T-helper 22 cell (primary cell): ENCODE measurements at regions not wholly inside any gene's neighbourhood (a gene's known extent, or its start where the extent isn't known, plus 50 kb on each side); places are given as distances from the start of the nearest gene placed in this dataset.

Source experiments
- DNase-seq: peaks from one replicate; pipeline ENCODE4 v3.0.0-alpha.2; 2020; ENCODE audit warnings: low read depth

DNA sequence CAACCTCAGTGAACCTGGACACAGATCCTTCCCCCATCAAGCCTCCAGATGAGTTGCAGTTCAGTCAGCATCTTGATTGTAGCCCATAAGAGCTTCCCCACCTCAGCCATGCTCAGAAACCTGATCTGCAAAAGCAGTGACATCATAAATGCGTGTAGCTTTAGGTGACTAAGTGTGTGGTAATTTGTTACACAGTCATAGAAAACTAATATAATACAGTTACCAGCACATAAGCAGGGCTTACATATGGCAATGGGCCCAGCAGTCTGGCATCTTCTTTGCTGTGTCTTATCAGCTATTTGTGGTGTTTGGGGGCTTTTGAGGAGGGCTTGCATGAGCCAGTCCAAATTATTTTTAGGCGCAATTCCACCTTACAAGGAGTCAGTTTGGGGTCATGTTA, 807.0 kb downstream of the SLC4A3 start:
- DNase-seq = no peak

DNA sequence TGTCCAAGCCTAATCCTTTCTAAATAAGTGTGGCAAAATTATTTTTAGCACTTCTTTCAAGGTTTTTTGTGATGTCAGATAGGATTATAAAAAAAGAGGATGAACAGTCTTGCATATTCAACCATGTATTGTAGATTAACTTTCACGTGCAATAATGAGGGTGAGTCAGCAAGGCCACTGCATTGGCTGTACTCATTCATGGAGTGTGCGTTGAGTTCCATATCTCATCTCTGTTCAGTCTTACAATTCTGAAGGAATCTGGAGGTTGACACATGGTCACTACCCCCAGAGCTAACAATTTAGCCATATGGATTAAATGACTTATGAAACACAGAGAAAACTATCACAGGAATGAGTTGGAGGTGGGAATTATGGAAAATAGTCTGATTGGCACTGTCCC, 810.5 kb downstream of the SLC4A3 start:
- DNase-seq = no peak

DNA sequence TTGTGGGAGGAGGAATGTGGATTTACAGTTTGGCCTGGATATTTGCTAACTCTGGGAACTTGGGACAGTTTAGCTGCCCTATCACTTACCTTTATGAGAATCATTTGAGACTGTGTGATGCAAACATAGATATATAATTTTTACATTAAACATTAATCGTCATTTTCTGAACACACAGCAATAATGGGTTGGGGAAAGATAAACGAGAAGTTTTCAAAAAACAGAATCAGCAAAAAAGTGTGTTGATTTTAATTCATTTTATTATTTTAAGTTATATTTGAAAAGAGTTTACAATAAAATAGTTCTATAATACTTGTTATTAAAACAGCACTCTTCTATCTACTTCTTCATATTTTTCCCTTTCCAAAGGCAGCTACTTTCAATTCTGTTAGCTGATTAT, 813.3 kb downstream of the SLC4A3 start:
- no peak for DNase-seq

DNA sequence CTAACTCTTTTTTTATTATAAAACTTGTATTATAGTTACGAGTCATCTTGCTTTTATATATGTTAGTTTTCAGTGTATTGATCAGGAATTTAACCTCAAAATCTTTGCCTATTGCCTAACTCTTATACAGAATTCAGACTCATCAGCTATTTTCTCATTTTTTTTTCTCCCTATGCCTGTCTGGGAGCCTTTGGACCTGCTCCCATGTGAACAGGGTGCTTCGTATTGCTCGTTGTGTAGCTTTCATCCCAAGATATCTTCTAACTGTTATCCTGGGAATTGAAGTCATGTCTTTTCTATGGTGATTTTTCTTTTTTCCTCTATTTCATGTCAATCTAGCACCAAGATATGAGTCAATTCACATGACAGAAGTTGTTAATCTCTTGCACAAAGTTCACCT, 814.0 kb downstream of the SLC4A3 start:
- no peak for DNase-seq

DNA sequence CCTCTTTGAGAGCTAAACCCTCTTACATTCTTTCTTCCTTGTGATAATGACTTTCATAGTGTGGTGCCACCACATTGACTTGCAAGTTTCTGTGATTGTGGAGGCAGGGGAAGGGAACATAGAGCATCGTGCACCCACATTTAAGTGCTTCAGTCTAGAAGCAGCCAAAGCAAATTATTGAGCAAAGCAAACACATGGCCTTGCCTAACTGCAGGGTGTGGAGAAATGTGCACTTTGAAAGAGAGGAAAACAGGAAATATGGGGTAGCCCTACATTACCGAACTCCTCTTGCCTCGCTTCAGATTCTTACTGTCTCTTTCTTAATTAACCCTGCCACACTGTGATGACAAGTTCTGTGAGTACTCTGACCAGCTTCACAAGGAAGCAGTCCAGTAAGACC, 814.6 kb downstream of the SLC4A3 start:
- DNase-seq = no peak

DNA sequence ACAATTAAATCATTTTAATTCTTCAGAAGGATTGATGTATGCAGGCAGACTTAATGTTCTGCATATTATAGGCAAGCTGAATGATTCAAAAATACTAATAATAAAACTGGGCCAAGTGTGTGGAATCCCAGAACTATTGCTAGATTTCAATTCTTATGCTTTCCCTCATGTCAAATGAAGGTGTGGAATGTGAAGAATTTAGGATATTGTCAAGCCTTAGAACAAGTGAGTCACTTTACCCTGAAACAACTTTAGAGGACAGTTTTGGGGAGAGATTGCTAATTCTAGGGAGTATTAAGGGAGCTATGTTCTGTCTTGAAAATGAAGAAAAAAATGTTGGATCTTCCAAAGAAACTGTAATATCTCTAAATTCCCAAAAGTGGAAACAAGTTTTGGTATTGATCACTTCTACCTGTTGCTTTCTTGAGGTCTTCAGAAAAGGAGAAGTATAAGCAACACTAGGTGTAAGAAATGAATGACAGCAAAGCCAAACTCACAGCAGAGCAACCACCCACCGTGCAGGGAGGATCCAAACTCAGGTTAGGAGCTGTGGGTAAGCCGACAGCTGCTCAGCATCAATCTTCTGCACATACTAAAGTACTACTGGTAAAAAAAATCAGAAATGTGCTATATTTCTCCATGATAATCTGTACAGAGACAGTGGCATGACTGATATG, 818.1 kb downstream of the SLC4A3 start:
- DNase-seq = no peak

DNA sequence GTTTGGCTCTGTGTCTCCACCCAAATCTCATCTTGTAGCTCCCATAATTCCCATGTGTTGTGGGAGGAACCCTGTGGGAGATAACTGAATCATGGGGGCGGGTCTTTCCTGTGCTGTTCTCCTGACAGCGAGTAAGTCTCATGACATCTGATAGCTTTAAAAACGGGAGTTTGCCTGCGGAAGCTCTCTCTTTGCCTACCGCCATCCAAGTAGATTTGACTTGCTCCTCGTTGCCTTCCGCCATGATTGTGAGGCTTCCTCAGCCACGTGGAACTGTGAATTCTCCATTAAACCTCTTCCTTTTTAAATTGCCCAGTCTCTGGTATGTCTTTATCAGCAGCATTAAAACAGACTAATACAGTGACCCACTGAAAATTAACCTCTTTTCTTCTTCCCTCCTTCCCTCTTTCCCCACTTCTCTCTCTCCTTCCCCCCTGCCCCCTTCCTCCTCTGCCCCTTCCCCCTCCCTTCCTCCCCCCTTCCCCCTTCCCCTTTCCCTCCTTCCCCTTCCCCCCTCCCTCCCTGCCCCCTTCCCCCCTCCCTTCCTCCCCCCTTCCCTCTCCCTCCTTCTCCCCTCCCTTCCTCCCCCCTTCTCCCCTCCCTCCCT, 818.8 kb downstream of the SLC4A3 start:
- no peak for DNase-seq

DNA sequence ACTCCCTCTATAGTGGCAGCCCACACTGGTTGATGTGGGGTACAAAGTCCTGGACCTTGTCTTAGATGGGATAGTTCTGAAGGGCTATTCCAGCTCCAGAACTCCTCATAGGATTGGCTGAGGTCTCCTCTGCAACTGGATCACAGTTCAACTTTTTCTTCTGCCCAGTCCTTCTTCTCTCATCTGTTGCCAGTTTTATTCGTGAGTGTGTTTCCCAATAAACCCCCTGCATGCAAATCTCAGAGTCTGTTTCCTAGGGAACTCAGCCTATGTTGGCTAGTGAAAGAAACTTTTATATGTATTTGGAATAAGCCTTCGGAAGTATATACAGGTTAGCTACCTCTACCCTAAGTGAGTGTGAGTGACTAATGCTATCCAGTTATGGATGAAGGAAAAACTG, 823.4 kb downstream of the SLC4A3 start:
- DNase-seq = no peak

DNA sequence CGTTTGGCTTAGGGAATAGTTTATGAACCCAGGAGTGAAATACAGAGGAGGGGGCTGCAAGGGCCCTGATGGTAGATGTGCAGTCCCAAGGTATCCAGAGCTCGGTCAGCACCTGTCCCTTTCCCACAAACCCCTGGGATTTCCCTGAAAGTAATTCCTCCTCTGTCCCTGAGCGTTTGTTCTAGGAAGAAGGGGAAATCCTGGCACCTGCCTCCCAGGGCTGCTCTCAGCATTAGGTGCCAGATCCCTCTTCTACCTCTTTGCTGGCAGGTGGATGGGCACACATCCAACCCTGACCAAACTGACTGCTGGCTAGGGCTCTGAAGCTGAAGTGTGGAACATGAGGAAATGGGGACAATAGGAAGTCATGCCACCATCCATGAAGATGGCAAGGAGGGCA, 824.0 kb downstream of the SLC4A3 start:
- DNase-seq = no peak

DNA sequence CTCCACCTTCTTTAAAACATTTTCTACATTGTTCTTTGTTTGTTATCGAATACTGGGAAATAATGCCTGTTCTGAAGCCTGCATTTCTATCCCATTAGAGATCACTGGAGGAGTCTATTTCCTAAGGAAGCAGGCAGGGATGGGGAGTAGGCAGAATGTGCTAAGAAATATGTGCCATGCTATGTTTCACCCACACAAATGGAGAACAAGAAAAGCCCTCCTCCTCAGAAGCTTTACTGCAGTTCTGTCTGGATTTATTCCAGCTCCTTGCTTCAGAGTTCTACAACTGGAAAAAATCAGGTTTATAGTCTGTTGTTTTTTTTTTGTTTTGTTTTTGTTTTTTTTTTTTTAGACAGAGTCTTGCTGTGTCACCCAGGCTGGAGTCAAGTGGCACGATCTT, 825.1 kb downstream of the SLC4A3 start:
- no peak for DNase-seq

DNA sequence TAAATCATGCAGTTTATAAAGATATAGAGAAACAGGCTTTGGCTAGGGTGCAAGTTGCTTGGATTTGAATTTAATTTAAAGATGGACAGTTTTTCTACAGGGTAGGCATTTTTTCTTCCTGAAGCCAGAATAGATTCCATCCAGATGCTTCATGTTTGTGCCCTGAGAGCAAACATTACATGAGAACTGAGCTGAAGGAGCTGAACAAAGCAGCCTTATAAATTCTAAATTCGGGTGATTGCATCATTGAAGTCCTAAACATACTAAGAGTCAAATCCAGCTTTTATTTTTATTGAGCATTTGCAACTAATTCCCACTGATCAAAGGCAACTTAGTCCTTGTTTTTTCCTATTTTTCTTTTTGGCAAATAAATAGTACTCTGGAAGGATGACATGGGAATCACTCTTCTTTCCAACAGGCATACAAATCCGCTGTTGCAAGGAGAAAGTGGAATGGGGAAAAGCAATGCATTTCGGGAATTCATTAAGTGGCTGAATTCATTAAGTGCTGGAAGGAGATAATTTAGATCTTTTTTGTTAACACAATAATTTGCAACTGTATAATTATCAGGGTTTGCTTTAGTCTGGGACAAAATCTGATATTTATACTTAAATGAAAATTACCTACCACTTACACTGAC, 828.0 kb downstream of the SLC4A3 start:
- DNase-seq = no peak

DNA sequence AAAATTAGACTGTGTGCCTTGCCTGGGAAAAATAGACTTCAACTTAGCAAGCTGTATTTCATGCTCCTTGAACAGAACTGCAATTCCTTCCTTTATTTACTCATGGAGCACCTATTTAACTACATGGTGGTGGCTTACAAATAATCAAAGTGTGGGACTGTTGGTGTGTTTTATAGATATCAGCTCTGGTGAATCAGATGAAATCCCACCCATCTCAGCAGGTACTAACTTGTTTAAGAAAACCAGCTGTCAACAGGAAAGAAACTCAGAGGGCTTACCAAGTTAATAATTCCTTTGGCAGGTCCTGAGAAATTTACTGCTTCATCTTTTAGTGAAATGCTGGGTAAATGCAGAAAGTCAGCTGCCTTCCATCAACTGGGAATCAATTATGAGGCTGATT, 830.6 kb downstream of the SLC4A3 start:
- no peak for DNase-seq

DNA sequence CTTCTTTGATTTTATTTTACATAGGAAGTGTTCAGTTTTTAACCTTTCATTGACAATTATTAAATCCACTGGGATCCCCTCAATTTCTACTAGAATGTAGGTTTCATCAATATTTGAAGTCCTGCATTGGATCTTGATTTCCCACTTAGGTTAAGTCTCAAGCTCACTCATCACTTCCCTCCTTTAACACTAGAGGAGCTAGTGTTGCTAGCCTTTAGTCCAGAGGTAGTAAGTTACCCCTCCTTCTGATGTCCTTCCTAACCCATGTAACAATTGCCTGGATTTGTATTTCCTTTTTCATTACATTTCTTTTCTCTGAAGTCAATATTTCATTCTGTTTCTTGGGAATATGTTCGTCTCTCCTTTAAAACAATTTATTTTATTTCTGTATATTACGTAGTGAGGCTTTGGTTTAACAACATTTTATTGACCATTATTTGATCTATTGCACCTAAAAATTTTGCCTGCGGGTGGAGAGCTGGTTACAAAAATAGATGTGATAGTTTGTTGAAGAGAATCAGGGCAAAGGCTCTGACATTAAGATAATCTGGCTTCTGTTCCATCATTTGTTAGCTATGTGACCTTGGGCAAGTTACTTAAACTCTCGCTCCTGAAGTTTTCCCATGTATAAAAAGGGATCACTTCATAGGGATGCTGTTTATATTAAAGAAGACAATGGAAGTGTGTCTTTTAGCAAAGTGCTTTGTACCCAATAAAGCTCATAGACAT, 833.0 kb downstream of the SLC4A3 start:
- DNase-seq = no peak

DNA sequence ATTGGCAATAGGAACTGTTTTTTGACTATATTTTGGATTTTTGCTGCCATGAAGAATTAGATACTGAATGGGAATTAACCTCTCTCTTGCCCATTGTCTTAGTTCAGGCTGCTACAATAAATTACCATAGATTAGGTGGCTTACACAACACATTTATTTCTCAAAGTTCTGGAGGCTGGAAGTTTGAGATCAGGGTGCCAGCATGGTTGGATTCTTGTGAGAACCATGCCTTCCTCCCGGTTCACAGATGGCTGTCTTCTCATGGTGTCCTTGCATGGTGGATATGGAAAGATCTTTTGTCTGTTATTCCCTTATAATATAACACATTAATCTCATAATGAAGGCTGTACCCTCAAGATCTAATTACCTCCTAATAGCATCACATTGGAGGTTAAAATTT, 836.4 kb downstream of the SLC4A3 start:
- no peak for DNase-seq

DNA sequence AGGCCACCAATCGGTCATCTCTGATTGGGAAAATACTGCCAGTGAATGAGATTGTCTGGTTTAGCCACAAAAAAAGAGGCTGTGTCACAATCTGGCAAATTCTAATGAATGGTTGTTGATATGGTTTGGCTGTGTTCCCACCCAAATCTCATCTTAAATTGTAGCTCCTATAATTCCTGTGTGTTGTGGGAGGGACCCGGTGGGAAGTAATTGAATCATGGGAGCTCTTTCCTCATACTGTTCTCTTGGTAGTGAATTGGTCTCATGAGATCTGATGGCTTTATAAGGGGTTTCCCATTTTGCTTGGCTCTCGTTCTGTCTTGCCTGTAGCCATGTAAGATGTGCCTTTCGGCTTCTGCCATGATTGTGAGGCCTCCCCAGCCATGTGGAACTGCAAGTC, 838.3 kb downstream of the SLC4A3 start:
- no peak for DNase-seq

DNA sequence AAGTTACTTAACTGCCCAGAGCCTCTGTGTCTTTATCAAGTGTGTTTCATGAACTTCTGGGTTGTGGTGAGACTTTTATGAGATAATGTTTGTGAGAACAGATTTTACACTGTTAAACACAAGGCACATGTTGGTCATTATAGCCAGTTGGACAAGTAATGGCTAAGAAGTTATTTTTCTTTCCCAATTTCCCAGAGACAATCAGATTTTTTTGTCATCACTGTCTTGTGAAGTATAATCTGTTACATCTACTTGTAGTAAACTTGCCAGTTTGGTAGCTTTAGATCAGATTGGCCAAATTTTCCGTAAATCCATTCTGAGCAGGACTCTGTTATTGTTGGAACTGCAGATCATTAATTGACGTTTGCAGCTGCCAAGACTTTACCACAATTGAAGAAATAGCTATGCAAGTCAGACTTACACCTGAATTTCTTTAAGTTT, 838.8 kb downstream of the SLC4A3 start:
- no peak for DNase-seq

DNA sequence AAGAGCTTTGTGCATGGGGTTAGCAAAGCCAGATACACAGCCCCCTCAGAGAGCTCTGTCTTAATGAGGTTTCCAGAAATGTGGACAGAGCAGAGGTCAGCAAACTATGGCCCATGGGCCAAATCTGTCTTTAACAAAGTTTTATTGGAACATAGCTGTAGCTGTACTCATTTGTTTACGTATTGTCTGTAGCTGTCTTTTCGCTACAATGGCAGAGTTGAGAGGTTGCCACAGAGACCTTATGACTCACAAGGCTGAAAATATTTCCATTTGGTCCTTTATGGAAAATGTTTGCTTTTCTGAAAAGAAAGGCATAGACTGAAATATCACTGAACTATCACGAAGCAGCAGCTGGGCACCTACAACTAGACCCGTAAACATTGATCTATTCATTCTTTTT, 841.8 kb downstream of the SLC4A3 start:
- DNase-seq = no peak

DNA sequence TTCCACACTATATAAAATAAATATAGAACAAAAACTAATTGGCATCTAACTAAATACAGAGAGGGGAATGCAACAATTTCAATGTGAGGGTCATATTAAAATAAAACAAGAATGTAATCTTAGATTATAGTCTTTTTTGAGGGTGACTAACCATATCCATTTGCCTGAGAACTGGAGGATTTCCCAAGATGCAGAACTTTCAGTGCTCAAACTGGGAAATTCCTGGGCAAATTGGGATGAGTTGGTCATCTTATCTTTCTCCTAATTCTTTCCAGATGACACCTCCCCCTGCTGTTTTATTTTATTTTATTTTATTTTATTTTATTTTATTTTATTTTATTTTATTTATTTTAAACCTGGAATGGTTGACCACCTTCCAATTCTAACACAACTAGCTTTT, 846.2 kb downstream of the SLC4A3 start:
- DNase-seq = no peak

DNA sequence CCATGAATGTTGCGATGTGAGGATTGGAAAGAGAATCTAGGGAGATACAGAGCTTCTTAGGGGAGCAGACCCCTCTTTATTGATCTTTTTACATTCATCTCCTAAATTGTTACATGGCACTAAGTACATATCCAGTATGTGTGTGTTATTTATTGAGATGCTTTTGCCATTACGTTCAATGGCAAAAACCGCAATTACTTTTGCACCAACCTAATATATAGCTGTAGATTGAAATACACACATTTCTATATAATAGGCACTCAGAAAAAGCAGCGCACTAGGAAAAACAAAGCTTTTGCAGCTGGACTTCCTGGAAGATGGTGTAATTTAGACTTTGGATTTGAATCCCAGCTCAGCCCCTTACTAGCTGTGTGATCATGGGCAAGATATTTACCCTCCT, 849.4 kb downstream of the SLC4A3 start:
- DNase-seq = no peak

DNA sequence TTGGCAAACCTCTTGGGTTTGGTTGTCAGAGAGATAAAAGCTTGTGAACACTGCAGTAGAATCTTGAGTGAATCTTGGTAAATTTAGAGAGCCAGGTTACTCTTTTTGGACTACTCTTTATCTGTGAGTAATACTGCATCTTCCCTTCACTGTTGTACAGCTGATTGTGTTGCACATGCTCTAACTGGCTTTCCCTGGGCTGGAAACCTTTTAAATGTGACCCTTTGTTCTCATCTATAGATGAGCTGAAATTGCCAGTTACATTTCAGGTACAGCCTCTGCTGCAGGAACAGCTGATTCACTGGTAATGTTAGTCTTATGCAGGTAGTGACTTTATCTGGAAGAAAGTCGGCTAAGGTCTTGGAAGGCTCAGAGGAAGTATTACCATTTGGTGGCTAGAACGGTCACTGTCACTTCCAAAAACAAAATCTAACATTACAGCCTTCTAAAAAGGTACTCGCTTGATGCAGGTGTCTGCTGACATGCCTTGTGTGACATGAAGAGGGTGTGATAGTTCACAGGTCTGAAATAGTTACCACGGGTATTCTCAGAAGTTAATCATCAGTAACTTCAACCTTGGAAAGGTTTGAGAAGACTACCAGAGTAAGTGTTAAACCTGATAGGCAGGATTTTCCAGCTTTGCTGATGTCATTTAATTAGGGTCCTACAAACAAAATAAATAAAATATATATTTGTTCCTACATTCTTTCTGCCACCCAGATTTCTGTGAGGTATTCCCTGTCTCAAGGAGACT, 851.1 kb downstream of the SLC4A3 start:
- no peak for DNase-seq

DNA sequence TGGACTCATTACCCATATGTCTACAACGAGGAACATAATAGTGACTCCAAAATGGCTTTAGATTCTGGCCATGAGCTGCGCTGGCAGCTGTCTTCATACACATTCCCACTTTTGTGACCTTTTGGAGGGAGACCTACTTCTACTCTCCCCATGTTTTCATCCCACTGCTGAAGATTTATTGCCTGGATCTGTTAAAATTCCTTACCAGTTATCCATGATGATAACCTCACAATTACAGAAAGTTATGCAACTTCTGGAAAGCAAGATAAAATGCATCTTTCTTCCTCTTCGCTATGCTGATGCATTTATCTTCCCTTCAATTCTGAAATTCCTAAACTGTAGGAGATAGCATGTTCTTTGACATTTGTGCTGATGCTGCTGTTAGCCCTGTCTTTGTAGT, 855.3 kb downstream of the SLC4A3 start:
- no peak for DNase-seq

DNA sequence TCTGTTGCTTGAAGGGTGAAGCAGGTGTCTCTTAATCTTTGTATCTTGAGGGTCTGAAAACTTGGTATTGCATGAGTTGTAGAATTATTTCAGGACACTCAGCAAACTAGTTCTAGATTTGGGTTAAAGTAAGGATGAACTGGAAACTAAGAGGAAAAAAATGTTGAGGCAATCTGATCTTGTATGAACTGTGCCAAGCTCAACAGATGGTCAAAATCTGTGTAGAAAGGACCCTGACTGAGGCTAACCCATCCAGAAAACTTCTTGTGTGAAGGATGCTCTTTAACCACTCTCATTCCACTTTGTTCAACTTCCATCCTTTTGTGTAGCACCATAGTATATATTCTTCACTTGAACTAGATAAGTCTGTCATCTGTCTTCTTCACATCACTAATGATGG, 861.7 kb downstream of the SLC4A3 start:
- DNase-seq = no peak
